GM18511 (cell line): ENCODE measurements at regions not wholly inside any gene's neighbourhood (a gene's known extent, or its start where the extent isn't known, plus 50 kb on each side); places are given as distances from the start of the nearest gene placed in this dataset.

ENCODE experiments used
- ATAC-seq: cut with Tn5 transposase; IDR thresholded peaks from one replicate; pipeline ENCODE4 v1.9.1; 2021; ENCODE audit warnings: mild to moderate bottlenecking, moderate library complexity; ENCODE audit not compliant: unreplicated experiment

DNA sequence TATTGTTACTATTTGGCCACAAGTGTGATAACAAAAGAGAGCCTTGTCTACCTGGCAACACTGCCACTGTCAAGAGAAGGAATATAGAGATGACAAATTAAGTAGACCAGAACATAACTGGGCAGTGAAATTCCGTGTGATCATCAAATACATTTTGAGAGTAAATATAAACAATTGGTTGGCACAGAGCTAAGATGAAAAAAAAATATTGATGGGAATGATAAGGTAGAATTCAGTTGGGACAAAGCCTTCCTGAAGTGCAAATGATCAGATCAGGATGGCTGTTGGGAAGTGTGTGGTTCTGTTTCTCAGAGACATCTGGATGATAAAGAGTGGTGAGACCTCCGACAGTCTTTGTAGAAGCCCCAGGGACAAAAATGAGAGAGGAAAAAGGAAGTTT is 205.5 kb upstream of the CAMK1G start:
- no peak for ATAC-seq

DNA sequence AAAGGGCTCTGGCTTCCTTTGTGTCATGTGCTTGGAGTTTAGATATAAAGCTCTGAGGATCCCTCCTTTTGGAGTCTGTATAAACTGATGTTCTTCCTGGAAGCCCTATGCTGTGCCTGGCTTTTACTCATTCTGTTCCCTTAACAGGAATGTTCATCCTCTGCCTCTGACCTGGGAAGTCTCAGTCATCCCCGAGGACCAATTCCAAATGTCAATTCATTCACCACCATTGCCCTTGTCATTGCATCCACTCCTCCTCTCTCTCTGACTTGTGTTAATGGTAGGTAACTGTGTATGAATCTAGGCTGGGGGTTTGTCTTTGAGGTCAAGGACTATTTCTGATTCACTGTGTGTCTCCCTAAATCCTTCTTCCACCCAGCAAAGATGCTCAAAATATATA is 204.2 kb upstream of the CAMK1G start:
- no peak for ATAC-seq

DNA sequence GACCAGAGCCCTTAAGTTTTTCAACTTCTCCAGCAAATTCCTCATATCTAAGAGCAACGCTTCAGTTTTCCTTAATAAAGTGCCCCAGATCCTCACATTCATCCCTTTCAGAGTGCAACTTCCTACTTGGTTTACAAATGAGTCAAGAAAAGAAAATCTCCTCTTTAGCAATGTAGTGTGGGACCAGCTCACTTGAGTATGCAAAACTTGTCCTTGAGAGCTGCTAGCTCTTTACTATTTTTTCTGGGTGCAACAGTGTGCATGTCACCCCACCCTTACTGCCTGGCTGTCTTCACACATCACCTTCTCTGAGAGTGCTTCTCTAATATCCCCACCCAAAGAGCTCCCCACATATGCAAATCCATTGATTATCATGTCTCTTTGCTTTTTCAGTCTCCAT is 203.1 kb upstream of the CAMK1G start:
- no peak for ATAC-seq

DNA sequence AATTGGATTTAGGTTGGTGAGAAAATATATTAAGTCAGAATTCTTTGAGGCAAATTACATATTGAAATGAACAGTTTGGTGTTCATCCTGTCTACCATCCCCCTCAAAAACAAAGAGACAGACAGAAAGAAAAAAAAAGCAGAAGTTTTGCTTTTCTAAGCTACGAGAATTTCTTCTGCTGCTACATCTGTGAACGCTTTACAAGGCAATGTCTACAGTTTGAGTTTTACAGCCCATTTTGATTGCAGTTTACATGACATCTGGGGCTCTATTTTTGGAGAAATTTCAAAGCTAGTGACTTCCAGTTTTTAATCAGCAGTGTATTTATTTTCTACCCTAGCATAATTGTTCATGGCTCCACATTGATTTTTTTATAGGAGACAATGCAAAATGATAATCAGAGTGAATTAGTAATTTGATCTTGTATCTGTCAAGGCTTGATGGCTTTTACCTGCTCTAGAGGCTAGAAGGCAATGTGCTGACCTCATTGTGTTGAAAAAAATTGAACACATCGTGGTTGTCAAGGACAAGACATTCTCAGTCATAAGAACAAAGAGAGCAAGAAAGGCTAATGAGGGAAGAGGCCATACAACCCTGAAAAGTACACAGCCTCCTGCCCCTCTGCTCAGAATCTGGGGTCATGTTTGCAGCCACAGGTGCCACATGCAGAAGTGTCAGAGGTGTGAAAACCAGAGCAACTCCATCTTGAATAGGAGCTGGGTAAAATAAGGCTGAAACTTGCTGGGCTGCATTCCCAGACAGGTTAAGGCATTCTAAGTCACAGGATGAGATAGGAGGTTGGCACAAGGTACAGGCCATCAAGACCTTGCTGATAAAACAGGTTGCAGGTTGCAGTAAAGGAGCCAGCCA is 201.0 kb upstream of the CAMK1G start:
- no peak for ATAC-seq

DNA sequence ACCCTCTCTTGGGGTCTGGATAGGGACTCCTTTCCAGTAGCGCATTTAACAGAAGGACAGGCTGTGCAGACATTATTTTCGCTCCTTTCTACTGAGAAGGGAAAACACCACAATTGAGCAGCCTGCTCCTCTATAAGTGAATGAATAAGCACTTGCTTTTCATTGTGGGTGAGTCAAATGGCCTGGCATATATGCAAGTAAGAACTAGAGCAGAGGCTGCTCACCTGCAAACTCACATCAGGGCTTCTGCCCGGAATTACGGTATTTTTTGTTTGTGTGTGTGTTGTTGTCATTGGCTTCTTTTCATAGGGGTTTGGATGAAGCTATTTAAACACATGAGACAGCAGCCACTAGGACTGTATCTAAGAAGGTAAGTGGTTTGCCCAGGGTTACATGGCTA is 200.1 kb upstream of the CAMK1G start:
- ATAC-seq, result no peak

DNA sequence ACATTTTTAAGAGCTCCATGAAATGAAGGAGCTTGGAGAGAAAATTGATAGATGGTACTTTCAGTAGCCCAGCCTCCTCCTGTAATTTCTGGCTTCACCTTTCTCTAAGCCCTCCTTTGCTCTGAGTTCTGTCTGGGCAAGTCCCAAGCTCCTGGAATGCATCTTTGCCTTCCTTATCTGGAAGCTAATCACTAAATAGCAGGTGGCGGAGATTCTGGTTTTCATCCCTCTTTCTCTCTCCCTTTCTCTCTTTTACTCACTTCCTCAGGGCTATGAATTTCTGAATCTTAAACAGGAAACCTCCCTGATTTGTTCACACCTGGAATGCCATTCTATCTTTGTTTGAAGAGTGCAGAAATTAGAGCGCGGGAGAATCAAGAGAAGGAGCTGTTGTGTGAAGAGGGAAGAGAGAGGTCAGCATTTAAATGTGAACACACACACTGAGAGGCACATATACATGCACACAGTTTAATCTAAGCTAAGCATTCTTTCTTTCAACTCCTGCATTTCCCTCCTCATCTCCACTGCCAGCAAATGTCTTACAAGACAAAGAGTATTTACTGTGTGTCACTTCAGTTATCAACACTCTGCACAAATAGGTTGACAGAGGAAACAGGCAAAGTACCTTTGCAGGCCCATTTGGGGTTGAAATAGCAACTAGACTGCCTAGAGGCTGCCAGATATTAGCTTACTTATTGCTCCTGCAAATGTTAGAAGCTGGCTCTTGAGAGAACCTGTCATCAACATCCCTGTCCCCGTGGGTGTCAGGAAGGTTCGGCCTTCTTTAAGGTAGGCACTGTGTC is 199.4 kb upstream of the CAMK1G start:
- ATAC-seq, result no peak

DNA sequence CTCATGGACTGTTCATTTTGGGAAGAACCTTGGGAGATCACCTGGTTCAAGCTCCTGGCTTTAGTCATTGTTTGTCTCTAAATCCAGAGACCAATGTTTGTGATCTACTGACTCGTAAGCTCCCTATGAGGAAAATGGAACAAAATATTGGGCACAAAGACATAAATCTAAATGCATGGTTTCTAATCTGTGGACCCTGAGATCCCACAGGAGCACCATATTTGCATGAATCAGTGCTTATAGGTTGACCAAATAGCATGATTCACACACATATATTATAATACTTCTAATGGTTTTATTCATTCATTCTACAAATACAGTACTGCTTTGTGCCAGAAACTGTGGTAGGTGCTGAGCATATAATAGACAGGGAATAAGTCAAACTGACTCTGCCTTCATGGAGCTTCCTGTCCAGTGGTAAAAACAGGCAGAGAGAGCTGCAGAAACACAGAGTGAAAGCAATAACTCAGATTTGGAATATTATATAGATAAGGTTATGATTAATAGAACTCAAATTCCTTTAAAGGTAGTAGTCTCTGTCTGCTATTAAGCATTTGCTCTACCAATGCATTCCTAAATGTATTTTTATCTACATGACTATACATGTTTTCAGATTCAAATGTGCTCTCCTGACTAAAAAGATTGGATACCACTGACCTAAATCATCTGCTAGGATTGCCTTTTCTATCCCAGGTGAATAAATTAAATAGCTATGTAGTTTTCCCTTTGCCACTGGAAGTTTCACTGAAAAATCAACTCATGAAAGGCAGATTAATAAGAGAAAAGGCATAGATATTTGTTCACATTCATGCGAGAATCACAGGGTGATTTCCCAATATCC is 198.6 kb upstream of the CAMK1G start:
- ATAC-seq, result no peak

DNA sequence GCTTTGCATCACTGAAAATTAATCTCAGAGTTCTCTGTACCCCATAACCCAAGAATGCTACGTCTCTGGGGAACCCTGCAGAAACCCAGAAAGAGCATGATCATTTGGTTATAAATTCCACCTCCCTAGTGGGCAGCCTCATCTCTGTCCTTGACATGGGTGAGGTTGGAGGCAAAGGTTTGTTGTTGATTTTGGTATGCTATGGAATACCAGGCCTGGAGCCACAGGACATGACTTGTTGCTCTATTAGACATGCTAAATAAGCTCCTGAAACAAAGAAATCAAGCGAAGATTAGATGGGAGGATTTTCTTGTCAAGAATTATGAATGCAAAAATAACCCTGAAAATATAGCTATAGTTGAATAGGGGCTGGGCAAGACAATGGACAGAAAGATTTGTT is 197.4 kb upstream of the CAMK1G start:
- ATAC-seq, result no peak

DNA sequence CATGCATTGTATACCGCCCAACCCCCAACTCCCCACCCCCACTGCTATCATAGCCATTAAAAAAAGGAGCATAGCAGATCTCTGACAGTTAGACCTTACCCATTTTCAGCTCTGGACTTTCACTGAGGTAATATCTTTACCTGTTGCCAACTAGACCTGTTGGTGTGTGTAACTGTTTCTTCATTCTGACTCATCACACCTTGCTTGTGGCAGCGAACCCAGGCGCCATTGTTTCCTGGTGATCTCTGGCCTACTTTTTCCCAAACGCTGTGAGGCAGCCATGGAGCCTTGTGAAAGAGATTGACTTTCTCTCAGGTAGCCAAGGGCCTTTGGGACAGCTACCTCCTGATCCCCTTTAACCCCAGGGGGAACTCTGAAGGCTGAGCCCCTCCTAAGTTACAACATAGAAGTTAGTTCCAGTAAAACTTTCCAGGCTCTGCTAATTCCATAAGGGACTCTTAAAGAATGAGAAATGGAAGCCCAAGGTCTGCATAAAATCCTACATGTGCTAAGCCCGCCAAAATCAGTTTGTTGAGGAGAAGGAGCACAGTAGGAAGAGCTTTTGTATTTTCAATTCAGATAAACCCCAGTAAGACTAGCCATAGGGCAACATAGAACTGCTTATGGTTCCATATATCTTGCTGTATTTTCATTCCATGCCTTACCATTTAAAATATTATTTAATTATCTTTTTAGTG is 196.1 kb upstream of the CAMK1G start:
- no peak for ATAC-seq

DNA sequence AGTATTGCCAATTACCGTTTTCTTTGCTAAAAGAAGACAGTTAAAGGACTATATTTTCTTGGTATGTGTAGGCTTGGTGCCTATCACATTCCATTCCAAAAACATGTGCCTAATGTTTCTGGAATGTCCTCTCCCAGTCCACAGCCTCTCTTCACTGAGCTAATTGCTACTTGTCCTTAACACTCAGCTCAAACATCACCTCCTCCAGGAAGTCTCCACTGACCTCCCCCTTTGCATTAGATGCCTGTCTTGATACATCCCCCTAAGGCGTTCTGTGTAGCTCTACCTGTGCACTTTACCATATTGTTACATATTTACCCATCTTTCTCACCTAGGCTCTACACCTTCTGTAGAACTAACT is 195.6 kb upstream of the CAMK1G start:
- no peak for ATAC-seq

DNA sequence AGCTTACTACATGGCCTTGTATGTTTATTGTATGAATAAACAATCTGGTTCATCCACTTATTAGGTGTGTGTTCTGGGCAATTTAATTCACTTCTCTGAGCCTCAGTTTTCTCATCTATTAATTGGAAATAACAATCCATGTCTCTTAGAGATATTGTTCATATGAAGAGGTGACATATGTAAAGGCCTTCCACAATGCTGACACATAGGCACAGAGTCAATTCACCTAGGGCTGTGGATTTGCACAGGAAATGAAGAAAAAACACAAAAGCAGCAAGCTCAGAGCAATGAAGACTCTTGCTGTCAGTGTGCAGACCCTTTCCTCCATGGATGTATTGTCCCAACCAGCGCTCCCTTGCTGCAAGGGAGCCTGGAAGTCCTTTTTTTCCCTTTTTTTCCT is 195.2 kb upstream of the CAMK1G start:
- ATAC-seq, result no peak

DNA sequence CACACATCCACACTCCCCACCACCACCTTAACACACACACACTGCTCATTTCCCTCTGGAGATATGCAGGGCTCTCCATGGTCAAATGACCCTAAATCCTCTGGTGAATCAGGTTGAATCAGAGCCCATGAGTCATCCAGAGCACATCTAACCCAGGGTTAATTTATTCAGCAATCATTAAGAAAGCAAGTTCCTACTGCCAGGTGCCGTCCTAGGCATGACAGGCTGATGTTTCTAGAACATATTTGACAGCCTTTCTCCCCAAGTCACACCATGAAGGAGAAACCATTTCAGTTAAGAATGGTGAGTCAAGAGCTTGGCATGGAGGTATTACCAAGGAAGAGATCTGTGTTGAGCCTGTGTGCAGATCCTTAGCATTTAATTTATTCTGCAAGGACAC is 194.3 kb upstream of the CAMK1G start:
- no peak for ATAC-seq

DNA sequence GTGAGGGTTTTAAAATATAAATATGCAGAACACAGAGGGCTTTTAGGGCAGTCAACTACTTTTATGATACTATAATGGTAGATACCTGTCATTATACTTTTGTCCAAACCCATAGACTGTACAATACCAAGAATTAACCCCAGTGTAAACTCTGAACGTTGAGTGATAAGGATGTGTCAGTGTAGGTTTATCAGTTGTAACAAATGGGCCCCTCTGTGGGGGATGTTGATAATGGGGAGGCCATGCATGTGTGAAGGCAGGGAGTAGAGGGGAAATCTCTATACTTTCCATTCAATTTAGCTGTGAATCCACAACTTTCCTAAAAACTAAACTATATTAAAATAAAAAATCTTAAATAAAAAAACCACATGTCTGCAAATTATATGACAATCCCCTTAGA is 193.5 kb upstream of the CAMK1G start:
- no peak for ATAC-seq

DNA sequence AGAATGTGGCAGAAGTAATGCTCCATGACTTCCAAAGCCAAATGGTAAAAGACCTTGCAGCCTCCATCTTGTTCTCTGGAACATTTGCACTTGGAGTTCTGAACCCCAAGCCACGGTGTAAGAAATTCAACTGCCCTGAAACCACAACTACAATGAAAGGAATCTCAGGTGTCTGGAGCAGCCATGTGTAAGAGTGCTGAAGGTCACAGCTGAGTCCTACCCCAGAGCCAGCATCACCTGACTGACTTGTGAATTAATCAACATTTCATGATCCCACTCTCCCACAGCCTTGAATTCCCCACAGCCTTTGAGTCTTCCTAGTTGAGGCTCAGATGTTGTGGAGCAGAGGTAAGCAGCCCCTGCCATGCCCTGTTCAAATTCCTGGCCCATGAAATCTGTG is 192.8 kb upstream of the CAMK1G start:
- no peak for ATAC-seq

DNA sequence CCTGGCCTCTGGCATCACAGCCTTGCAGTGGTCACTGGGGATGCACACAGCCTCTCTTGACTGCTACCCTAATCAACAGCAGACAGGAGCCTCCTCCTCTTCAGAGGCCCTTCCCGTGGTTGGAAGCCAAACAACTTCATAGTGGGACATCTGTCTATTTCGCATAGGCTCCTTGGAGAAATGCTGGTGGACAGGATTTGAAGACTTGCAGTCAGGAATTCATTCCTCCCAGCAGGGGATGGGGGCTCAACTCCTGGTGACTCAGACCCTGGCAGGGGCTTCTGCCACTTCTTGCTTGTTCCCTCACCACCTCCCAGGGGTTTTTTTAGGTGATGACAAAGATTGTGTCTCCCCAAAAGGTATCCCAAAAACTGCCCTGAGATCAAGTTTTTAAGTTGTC is 191.7 kb upstream of the CAMK1G start:
- ATAC-seq, result no peak

DNA sequence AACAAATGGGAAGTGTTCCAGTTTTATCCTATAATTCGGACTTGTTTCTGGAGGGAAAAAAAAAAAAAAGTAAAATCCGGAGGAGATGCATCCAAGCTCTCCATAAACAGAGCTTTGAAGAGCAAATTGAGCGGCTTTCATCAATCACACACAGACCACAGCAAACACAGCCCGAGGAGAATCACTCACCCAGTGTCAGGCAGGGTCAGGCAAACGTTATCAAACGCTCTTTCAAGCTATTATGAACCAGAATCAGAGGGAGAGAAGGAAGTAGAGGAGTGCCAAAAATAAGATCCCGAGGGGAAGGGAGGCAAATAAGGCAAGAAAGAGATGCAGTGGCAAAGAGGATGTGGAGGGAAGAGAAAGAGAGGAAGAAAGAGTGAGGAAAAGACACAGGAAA is 188.3 kb upstream of the CAMK1G start:
- ATAC-seq, result no peak

DNA sequence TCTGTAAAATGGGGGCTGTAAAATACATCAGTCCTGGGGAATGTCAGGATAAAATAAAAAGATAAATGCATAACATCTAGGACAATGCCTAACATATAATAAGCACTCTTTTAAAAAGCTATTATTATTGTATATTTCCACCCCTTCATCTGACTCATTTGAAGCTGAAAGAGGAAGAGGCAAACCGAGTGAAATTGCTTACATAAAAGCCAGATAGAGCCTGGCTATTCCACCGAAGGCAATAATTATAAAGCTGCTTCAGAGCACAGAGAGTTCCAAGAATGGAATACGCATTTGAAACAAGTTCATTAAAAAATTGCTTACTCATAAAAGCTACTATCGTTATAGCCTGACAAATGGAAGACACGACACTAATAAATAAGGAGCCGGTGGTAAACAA is 186.1 kb upstream of the CAMK1G start:
- ATAC-seq, result no peak

DNA sequence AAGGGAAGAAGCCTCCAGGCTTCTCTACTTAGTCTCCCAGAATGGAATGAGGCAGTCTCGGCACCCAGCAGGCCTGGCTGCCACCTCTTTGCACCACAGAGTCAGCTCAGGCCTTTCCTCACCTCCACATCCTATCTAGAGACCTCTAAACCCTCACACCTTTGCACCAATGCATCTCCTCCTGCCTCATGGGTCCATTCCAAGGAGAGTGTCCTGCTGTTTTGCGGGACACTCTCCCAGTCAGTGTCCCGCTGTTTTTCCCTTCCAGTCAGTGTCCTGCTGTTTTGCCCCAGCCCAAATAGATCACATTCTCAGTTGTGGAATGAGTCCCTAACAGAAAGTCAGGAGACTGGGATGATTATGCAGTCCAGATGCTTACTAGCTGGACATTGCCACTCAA is 185.6 kb upstream of the CAMK1G start:
- no peak for ATAC-seq

DNA sequence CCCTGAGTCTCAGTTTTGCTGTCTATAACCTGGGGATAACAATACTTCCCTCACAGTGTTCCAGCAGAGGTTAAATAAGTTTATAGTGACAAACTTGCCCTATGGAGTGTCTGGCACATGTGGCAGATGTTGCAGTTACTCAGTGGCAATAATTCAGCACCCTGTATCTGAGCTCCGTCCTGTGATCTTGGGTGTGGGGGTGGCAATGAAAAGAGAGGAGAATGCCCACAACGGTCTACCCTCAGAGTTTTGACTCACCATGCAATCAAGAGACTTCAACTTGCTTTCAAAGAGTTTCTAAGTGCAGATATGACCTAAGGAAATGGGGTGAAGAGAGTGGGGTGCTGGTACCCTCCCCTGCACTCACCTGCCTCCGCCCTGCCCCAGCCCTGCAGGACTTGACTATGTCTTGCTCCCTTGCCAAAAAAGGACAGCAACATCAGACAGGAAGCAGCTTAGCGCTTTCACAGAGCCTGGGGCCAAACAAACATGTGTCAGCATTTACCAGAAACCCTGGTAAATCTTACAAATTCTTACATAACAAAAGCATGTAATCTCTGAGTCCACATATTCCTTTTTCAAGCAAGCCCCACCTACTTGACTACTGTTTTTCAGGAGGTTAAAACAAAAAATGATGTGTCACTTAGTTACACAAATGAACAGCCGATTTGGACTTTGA is 185.1 kb upstream of the CAMK1G start:
- no peak for ATAC-seq

DNA sequence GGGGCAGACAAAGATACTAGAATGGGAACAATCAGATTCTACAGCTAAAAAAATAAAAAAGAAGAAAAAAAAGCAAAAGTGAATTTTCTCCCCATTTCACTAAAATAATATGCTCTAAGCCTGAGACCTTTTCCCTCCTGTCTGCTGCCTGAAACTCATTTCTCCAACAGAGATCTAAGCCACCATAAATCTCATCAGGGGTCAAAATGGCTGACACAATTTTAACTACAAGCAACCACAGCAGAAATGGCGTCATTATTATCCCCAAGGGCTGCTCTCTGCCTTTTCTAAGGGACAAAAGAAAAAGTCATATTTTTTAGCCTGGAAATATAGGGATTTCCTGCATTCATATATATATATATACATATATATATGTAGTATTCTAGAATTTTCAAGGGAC is 183.7 kb upstream of the CAMK1G start:
- ATAC-seq, result no peak
